ENCODE measurements at regions not wholly inside any gene's neighbourhood (a gene's known extent, or its start where the extent isn't known, plus 50 kb on each side); places are given as distances from the start of the nearest gene placed in this dataset.
A peak's percentile ranks its signal among the peaks of the same experiment; 100 is the strongest.

DNA sequence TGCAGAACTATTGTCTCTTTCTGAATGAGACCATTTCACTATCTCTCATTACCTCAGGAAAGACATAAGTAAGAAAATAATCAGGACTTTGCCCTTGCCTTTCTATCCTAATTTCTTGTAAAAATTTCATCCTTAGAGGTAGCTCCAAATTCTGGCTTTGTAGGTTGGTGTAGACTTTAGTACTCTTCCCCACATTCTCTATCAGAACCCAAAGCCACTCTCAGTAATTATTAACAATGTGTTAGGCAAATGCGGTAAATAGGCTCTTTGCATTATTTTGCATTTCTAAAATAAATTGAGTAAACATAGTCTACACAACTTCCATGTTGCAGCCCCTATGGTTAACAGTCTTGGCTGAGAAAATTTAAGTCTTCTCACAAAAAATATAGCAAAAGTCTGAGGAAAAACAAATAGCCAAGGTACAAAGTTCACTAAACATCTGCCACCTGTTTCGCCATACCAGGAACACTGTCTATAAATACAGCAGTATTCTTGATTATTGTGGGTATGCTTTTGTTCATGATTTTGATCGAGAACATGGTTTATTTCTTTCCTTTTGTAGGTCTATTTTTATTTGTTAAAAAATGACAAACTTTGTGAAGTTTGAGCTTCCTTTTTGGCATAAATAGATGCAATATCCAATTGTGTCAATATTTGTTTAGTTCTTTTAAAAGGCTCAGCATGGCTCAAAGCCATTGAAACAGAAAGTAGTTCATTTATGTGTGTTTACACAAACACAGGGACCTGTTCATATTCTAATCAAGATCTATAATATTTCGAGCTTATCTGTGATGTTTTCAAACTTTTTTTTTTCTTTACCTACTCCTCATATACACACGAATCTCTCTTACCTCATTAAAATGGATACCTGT is 1061.5 kb downstream of the CNTNAP5 start (continued):
- TF ChIP-seq, protein P1, sequence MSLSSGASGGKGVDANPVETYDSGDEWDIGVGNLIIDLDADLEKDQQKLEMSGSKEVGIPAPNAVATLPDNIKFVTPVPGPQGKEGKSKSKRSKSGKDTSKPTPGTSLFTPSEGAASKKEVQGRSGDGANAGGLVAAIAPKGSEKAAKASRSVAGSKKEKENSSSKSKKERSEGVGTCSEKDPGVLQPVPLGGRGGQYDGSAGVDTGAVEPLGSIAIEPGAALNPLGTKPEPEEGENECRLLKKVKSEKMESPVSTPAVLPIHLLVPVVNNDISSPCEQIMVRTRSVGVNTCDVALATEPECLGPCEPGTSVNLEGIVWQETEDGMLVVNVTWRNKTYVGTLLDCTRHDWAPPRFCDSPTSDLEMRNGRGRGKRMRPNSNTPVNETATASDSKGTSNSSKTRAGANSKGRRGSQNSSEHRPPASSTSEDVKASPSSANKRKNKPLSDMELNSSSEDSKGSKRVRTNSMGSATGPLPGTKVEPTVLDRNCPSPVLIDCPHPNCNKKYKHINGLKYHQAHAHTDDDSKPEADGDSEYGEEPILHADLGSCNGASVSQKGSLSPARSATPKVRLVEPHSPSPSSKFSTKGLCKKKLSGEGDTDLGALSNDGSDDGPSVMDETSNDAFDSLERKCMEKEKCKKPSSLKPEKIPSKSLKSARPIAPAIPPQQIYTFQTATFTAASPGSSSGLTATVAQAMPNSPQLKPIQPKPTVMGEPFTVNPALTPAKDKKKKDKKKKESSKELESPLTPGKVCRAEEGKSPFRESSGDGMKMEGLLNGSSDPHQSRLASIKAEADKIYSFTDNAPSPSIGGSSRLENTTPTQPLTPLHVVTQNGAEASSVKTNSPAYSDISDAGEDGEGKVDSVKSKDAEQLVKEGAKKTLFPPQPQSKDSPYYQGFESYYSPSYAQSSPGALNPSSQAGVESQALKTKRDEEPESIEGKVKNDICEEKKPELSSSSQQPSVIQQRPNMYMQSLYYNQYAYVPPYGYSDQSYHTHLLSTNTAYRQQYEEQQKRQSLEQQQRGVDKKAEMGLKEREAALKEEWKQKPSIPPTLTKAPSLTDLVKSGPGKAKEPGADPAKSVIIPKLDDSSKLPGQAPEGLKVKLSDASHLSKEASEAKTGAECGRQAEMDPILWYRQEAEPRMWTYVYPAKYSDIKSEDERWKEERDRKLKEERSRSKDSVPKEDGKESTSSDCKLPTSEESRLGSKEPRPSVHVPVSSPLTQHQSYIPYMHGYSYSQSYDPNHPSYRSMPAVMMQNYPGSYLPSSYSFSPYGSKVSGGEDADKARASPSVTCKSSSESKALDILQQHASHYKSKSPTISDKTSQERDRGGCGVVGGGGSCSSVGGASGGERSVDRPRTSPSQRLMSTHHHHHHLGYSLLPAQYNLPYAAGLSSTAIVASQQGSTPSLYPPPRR (CRISPR knock-in tag; IDR thresholded peaks at IDR 0.05; ENCODE audit: borderline replicate concordance), result no peak
- TF ChIP-seq ZNF331 (CRISPR knock-in tag; IDR thresholded peaks at IDR 0.05) (peak; percentile 27; the same call in 1 of the 2 replicates), ATAD3A (CRISPR knock-in tag; IDR thresholded peaks at IDR 0.05) (no peak), KDM6A (CRISPR knock-in tag; IDR thresholded peaks at IDR 0.05; ENCODE audit: low read depth) (peak; percentile 78), PAX8 (CRISPR knock-in tag; IDR thresholded peaks at IDR 0.05; ENCODE audit: borderline replicate concordance) (no peak), HOXA7 (CRISPR knock-in tag; IDR thresholded peaks at IDR 0.05) (no peak), PHF5A (CRISPR knock-in tag; IDR thresholded peaks at IDR 0.05; ENCODE audit: low read depth, unreplicated experiment) (no peak), GATA4 (IDR thresholded peaks at IDR 0.05; ENCODE audit: borderline replicate concordance, low read depth) (no peak), ZNF564 (CRISPR knock-in tag; IDR thresholded peaks at IDR 0.05) (no peak), ZNF709 (CRISPR knock-in tag; IDR thresholded peaks at IDR 0.05) (no peak), TEF (CRISPR knock-in tag; IDR thresholded peaks at IDR 0.05) (no peak), ZNF496 (CRISPR knock-in tag; IDR thresholded peaks at IDR 0.05; ENCODE audit: insufficient replicate concordance) (no peak), TEAD3 (CRISPR knock-in tag; optimal IDR thresholded peaks at IDR 0.05; ENCODE audit: borderline replicate concordance) (peak; percentile 33), MTF1 (CRISPR knock-in tag; IDR thresholded peaks at IDR 0.05) (no peak), ZNF660 (CRISPR knock-in tag; IDR thresholded peaks at IDR 0.05; ENCODE audit: borderline replicate concordance, low read depth) (no peak), AKNA (CRISPR knock-in tag; IDR thresholded peaks at IDR 0.05; ENCODE audit: borderline replicate concordance) (no peak)
- TF ChIP-seq, protein P2, sequence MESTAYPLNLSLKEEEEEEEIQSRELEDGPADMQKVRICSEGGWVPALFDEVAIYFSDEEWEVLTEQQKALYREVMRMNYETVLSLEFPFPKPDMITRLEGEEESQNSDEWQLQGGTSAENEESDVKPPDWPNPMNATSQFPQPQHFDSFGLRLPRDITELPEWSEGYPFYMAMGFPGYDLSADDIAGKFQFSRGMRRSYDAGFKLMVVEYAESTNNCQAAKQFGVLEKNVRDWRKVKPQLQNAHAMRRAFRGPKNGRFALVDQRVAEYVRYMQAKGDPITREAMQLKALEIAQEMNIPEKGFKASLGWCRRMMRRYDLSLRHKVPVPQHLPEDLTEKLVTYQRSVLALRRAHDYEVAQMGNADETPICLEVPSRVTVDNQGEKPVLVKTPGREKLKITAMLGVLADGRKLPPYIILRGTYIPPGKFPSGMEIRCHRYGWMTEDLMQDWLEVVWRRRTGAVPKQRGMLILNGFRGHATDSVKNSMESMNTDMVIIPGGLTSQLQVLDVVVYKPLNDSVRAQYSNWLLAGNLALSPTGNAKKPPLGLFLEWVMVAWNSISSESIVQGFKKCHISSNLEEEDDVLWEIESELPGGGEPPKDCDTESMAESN (CRISPR knock-in tag; conservative IDR thresholded peaks at IDR 0.05), result no peak

All from HepG2 (cell line).